Colon (tissue), 2 donors: ENCODE measurements at regions not wholly inside any gene's neighbourhood (a gene's known extent, or its start where the extent isn't known, plus 50 kb on each side); places are given as distances from the start of the nearest gene placed in this dataset.

Experiments
- FAIRE-seq: peaks from 2 replicates; lab custom pipeline; 2012; peaks lifted over from hg19 to GRCh38; lab: Jason Lieb, UNC
- donor health status: control.
- donor health status: control.

GRCh38 chr10:21084700-21085099, 187.6 kb upstream of the NEBL start:
- no peak for FAIRE-seq

GRCh38 chr10:21083861-21084260, 186.8 kb upstream of the NEBL start:
- FAIRE-seq, result no peak

DNA sequence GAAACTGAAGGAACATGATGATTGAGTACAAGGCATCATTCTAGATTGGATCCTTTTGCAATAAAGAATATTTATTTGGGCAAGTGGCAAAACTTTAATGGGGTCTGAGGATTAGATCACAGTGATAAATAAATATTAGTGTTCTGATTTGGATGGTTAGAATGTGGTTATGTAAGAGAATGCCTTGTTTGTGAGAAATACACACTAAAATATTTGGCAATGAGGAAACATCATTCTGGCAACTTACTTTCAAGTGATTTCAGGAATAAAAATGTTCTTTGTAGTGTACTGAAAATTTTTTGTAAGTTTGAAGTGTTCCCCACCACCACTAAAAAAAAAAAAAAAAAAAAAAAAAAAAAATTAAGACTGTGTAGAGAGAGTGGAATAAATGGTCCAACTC, 185.1 kb upstream of the NEBL start:
- FAIRE-seq, result no peak

GRCh38 chr10:21080261-21080660, 183.2 kb upstream of the NEBL start:
- no peak for FAIRE-seq

DNA sequence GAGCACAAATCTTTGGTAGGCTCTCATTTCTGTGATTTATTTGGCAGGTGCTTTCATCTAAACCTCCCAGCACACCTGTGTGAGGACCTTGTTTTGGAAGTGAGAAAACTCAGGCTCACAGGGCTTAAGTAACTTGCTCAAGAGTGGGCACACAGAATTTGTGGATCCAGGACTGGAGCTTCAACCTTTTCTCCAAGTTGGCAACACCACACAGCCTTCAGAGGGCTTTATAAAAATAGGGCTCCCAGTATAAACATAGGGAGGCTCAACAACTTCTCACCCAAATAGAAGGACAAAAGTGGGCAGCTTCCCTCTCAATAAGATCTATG, 182.2 kb upstream of the NEBL start:
- FAIRE-seq, result no peak

DNA sequence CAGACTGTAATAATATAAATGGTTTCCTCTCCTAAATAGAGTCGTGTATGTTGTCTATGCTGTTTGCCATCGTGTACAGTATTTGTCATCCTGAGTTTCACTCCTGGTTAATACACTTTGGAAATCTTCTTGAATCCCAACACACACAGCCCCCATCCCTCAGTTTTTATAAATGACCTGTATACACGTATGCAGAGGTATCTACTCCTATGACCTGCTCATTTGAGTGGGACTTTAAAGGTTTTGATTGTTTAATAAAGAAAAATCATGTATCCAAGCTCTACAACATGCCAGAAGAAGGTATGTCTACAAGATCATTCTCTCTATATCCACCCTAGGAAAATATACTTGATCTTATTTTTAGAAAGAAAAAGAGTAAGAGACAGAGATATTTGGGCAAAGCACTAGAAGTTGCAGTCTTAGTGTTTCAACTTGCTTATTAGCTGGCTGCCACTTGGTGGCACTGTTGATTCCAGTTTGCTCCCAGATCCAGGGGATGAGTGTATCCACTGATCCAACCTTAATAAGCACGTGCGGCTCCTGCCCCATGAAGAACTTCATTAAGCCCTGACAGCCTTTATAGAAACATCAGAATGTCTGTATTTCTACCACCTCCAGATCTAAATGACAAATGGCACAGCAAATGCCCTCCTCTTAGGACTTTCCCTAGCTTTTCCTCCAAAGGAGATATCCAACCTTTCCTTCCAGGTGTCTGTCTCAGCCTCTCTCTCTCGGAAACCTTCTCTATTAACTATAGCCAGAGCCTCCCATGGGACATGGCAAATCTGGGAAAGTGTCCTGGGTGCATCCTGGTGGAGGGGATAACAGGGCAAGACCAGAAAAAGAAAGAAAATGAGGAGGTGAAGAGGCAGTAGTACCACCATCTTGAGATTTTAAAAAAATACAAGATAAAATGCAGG, 181.6 kb upstream of the NEBL start:
- FAIRE-seq, result no peak

- FAIRE-seq, result no peak
Measured at GRCh38 chr10:21077681-21078080, 180.6 kb upstream of the NEBL start.

GRCh38 chr10:21076381-21076780, 179.3 kb upstream of the NEBL start:
- no peak for FAIRE-seq

DNA sequence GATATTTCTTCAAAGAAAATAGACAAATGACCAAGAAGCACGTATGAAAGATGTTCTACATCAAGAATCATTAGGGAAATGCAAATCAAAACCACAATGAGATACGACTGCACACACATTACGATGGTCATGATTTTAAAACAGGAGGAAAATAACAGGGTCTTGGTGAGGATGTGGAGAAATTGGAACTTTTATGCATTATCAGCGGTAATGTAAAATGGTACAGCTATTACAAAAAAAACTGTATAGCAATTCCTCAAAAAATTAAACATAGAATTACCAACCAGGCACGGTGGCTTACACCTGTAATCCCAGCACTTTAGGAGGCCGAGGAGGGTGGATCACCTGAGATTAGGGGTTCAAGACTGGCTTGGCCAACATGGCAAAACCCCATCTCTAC, 178.8 kb upstream of the NEBL start:
- no peak for FAIRE-seq

DNA sequence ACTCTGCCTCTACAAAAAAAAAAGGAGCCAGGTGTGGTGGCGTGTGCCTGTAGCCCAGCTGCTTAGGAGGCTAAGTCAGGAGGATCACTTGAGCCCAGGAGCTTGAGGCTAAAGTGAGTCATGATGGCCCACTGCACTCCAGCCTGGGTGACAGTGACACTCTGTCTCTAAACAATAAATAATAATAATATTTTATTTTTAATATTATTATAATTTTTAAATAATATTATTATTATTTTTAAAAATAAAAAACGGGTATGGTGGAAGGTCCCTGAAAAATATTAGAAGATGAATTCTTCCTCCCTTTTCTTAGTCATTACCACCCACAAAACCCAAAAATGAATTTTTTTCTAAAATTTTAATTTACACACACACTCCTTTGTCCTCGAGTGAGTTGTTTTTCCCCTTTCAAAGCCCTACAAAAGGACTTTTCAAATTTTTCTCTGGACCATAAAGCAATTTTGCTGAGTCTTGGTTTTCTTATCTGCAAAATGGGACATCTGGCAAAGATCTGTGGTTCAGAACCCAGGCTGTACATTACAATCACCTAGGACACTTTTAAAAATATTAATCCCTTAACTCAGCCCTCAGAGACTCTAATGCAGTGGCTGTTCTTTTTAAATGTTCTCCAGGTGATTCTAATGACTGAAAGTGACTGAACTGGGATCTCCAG, 174.0 kb upstream of the NEBL start:
- FAIRE-seq, result no peak

- FAIRE-seq, result no peak
Measured at GRCh38 chr10:21069929-21070700, 173.0 kb upstream of the NEBL start.

GRCh38 chr10:21069278-21069677, 172.2 kb upstream of the NEBL start:
- no peak for FAIRE-seq

DNA sequence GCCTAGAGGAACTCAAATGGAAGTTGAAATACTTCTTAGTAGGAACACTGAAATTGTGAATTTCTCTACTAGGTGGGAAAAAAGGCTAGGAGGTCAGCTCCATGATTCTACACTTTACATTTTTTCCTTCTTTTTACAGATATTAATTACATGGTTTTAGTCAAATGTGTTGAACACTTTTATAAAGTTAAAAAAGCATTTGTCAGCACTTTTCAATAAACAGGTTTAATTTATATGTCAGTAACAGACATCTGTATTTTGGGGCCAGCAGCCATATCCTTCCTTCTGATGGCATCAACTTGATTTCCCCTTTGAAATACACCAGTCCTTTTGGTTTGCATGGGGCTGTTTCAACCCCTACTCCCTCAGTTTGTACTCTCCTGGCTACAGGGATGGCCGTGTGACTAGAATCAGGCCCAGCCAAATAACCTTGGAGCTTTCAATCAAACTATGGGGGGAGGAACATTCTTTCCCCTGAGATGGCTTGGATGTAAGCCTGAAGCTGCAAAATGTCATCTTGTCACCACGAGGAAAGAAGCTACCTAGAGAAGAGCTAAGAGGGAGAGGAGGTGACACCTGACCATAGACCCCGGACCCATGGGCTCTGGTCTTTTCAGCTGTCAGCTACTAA, 171.0 kb upstream of the NEBL start:
- FAIRE-seq, result no peak

GRCh38 chr10:21065621-21066248, 168.6 kb upstream of the NEBL start:
- no peak for FAIRE-seq

GRCh38 chr10:21061982-21062381, 164.9 kb upstream of the NEBL start:
- no peak for FAIRE-seq

- FAIRE-seq, result peak; percentile 84
Measured at GRCh38 chr10:21061184-21061583, 164.1 kb upstream of the NEBL start.

- FAIRE-seq, result no peak
Measured at GRCh38 chr10:21060626-21061025, 163.5 kb upstream of the NEBL start.

DNA sequence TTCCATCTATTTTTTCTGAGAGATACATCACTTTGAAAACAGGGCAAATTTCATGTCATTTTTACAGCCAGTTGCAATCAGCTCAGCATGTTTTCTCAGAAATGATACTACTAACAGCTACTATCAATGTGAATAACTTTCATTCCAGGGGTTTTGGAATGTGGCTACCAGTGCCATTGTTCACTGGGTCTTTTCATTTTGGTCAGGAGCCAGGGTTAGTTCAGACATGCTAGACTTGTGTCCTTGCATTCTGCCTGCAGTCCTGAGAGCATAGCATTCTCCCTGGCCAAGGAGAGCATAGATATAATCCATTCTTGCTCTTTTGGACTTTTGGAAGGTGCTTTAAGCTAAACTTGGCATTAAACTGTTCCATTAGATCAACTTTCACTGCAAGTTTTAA, 160.9 kb upstream of the NEBL start:
- no peak for FAIRE-seq

DNA sequence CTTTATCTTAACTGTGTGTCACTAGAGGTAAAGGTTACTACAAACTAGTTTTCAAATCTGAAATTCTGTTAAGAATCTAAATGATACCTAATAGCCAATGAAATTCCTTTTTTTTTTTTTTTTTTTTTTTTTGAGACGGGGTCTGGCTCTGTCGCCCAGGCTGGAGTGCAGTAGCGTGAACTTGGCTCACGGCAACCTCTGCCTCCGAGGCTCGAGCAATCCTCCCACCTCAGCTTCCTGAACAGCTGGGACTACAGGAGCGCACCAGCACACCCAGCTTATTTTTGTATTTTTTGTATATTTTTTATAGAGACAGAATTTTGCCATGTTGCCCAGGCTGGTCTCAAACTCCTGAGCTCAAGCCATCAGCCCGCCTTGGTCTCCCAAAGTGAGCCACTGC, 160.3 kb upstream of the NEBL start:
- FAIRE-seq, result no peak

DNA sequence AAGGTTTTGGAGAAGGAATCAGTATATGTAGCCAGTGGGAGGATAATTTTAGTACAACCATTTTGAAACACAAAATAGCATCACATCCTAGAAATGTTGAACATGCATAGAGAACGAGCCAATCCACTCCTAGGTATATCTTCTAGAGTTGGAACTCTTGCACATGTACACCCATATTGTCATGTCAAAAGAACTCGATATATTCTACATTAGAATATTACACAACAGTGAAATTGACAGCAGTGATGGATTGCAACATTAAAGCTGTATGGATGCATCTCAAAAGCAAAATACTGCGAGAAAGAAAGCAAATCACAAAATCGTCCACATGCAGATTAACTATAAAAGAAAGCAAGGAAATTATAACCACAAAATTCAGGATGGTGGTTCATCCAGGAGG, 159.3 kb upstream of the NEBL start:
- no peak for FAIRE-seq

DNA sequence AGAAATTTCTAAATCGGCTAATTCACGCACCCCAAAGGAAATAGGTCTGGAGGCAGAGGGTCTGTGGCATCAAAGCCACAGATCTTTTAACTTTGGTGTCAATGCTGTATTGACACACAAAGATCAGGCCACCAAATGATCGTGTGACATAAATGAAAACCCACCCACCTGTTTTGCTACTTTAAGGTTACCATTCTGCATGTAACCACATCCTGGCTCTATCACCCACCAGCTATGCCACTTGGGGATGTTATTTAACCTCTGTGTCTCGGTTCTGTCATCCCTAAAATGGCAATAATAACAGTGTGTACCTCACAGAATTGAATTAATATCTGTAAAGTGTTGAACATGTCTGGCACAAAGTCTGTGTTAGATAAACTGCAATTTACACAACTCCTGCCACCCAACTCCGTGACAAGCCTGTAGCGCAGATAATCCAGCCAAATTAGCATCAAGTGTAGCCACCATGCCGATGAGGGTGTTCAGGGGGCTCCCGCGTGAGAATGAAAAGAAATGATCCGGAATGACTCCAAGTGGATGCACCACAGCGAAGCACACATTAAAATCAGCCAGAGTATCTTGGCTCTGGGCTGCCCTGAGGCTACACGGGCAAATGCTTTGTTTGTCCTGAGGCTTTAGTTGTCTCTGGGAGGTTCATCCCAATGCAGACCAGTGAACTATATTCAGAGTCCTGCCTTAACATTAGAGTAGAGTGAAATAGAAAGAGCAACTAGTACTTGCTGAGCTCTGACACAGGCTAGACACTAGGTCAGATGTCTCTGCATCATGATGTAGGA, 158.4 kb upstream of the NEBL start:
- FAIRE-seq, result no peak
